HG03045 (cell line): ENCODE measurements at regions not wholly inside any gene's neighbourhood (a gene's known extent, or its start where the extent isn't known, plus 50 kb on each side); places are given as distances from the start of the nearest gene placed in this dataset.
"Not testable (repeated sequence)": the region's sequence is repeated elsewhere in the genome, so short reads cannot be mapped to it uniquely, and the experiment has no call there.

Experiments
- ATAC-seq: cut with Tn5 transposase; IDR thresholded peaks from one replicate; pipeline ENCODE4 v1.9.1; 2021; ENCODE audit warnings: mild to moderate bottlenecking, moderate library complexity; ENCODE audit not compliant: unreplicated experiment

DNA sequence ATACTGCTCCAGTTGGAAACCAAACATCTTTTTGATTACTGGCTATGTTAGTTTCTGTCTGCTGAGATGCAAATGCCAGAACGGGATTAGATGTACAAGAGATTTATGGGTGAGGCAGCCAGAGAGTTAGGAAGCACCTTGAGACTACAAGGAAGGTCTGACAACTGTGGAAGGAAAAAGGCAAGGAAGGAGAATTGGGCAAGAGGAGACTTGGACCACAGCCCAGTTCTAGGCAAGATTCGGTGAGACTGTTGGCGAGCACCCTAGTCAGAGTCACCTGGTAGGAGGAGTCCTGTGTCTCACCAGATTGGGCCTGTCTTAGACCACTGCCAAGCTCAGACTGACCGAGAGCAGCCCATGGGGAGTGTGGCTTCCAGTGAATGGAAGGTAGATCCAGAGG lies 91.8 kb upstream of the F13A1 start:
- ATAC-seq, result no peak

- no peak for ATAC-seq
These were observed 92.2 kb upstream of the F13A1 start for GRCh38 chr6:6412700-6413099.

GRCh38 chr6:6414931-6415330 lies 94.5 kb upstream of the F13A1 start:
- ATAC-seq, result no peak

DNA sequence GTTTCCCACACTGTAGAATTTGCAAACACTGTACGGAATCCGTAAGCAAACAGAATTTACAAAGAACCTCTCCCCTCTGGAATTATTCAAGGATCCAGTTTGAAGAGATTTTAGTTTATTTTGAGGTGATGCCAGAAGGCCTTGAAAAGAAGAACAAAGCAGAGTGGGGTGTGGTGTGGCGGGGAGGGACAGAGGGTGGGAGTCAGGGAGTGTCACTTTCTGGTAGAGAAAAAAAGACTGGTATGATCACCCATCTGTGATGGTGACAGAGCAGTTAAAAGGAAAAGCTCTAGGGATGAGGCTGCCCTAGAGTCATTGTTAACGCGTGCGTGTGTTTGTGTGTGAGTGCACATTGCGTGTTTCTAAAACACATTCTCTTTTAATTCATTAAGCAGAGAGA lies 97.0 kb upstream of the F13A1 start:
- no peak for ATAC-seq

DNA sequence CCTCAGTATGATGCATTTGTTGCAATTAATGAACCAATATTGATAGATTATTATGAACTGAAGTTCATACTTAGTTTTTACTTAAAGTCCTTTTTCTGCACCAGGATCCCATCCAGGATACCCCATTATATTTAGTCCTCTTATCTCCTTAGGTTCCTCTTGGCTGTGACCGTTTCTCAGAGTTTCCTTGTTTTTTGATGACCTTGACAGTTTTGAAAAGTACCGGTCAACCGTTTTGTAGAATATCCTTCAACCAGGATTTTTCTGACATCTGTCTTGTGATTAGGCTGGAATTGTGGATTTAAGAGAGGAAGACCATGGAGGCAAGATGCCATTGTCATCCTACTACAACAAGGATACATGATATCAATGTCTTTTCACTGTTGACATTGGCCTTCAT lies 98.0 kb upstream of the F13A1 start:
- ATAC-seq, result no peak

- no peak for ATAC-seq
These were observed 99.6 kb upstream of the F13A1 start for GRCh38 chr6:6420107-6420506.

DNA sequence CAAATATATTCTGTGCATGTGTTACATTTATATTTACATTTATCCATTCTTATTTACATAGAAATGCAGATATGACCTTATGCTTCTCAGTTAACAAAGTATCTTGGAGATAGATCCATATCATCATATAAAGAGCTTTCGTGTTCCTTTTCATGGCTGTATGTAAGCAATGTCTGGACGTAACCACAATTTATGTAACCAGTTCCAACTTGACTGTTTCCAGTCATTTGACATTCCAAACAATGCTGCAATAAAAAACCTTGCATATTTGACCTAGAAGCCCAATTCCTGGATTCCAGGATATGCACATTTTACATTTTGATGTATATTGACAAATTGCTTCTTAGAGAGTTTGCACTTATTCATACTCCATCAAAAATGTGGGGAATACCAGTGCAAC lies 113.7 kb upstream of the F13A1 start:
- ATAC-seq, result no peak

DNA sequence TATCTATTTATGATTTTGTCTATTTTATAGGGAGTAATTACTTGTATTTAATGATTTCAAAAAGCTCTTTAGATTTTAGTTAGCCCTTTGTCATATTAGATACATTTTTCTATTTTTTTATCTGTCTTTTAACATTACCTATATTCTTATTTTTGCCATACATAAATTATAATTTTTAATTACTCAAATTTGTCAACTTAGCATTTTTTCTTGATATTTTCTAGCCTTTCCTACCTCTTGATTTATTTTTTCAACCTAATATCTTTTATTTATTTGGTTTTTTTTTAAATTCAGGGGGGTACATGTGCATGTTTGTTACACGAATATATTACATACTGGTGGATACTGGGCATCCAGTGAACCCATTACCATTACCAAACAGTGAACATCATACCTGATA lies 114.3 kb upstream of the F13A1 start:
- no peak for ATAC-seq

DNA sequence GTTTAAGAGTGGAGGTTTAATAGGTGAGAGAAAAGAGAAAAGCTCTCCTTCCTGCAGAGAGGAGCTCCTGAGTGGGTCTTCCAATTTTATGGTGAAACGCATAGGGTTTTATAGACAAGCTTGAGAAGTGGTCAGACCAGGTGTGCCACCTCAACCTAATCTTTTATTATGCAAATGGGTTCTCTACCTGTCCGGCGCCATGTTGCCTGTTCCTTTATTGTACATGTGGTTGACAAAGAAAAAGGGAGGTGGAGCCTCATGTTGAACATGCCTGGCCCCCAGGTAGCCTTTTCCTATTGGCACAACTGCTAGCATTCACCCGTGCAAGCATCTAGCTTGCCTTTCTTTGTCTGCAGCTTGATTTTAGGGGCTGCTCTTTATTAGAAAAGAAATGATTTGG lies 115.9 kb upstream of the F13A1 start:
- ATAC-seq, result no peak

- ATAC-seq, result no peak
These were observed 116.5 kb upstream of the F13A1 start for GRCh38 chr6:6436946-6437345.

- no peak for ATAC-seq
These were observed 117.8 kb upstream of the F13A1 start for GRCh38 chr6:6438286-6438685.

DNA sequence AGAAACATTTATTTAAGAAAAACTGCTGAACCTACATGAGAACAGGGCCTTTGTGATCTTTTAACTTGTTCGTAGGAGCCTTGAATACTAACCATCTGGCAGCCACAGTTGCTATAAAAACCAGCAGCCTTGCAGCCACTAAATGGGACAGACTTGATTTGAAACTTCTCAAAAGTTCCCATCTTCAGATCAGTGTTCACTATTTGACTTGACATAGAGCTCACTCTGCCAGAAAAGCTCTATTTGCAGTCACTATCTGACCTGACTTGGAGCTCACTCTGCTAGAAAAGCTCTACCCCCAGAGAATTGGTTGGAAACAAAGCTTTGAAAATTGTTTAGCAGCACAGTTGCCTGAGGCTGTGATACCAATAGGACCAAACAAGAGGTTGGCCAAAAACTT lies 119.3 kb upstream of the F13A1 start:
- ATAC-seq, result no peak

- no peak for ATAC-seq
These were observed 131.5 kb upstream of the F13A1 start for GRCh38 chr6:6452002-6452401.

DNA sequence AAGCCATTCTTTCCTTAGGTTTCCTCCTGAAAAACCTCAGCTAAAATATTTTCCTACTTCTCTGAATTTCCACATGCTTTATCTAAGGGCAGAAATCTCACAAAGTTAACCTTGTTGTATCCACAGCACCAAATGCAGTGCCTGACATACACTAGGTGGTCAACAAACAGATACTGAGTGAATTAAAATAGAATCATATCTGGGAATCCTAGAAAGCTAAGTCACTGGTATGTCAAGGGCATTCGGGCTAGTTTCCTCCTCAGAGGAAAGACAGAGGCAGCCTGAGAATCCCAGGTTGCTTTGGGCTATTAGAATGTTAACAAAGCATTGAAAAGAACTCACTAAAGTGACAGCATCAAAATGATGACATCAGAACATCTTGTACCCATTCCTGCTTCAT lies 132.7 kb upstream of the F13A1 start:
- ATAC-seq, result no peak

GRCh38 chr6:6455272-6455671 lies 133.2 kb upstream of the LY86 start:
- ATAC-seq, result no peak

DNA sequence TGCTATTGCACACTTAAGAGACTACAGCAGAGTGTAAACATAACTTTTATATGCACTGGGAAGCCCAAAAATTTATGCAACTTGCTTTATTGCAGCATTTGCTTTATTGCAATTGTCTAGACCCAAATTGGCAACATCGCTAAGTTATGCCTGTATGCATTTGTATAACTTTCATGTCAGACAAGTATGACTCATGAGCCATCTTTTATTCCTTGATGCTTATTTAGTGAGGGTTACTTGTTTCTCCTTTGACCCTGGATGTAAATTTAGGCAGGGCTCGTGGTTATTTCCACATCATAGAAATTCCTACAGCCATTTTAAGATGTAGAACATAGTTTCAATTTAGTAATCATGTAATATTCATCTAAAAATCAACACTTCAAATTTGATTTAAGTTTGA lies 130.3 kb upstream of the LY86 start:
- no peak for ATAC-seq

DNA sequence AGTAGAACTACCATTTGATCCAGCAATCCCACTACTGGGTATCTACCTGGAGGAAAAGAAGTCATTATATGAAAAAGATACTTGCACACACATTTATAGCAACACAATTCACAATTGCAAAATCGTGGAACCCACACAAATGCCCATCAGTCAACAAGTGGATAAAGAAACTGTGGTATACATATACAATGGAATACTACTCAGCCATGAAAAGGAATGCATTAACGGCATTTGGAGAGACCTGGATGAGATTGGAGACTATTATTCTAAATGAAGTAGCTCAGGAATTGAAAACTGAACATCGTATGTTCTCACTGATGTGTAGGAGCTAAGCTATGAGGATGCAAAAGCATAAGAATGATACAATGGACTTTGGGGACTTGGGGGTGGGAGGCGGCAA lies 128.6 kb upstream of the LY86 start:
- not testable (repeated sequence) for ATAC-seq

GRCh38 chr6:6460416-6460815 lies 128.1 kb upstream of the LY86 start:
- no peak for ATAC-seq

DNA sequence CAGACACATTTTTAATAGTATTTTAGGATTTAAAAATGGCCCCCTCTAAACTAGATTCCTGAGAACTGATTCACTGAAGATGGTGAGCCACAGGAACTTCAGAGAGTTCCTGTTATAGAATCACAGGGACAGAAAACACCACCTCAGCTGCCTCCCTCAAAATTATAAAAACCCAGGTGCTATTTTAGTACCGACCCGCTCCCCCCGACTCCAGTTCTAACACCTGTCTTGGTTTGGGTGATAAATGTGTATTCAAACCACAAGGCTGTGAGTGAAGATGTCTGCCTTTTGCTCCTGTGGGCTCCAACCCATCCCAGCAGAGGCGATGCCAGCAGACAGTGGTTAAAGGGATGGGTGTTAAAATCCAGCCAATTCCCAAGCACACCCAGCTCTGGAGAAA lies 127.4 kb upstream of the LY86 start:
- no peak for ATAC-seq

DNA sequence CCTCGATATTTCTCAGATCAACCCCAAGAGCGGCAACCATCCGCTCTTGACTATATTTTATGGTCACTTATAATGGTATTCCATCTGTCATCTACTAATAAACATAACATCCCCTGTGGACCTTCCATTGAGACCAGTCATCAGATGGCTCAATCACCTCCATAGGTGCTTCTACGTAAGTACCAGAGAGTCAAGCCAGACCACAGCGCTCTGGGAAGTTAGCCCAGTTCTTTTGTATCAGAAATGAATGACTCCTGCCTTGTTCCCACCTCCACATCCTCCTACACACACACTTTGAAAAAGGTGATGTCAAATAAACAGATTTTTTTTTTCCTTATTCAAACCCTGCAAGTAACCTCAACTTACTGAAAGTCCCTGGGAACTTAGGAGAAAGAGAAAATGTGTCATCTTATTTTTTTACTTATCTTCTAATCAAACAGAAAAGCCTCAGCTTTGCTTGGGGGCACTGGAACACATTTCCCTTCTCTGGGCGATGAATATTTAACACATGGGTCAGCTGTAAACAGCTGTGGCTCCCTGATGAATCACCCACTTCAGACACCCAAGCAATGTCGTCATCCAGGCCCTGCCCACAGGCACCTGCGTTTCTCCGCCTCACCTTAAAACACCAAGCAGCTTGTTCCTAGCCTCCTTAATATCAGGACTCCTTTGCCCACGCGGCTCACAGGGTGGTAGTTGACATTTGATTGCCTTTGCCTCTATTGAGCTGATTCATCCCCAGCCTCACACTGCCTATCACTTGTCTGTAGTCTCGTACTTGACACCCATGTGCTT lies 121.4 kb upstream of the LY86 start:
- no peak for ATAC-seq

- ATAC-seq, result no peak
These were observed 119.4 kb upstream of the LY86 start for GRCh38 chr6:6469074-6469473.

- ATAC-seq, result no peak
These were observed 118.4 kb upstream of the LY86 start for GRCh38 chr6:6470123-6470522.

- ATAC-seq, result no peak
These were observed 117.2 kb upstream of the LY86 start for GRCh38 chr6:6471276-6471675.
